ENCODE measurements at regions not wholly inside any gene's neighbourhood (a gene's known extent, or its start where the extent isn't known, plus 50 kb on each side); places are given as distances from the start of the nearest gene placed in this dataset.

GRCh38 chr22:49236541-49237075, 591.1 kb downstream of the BRD1 start:
- peaks cover 3 to 15% of the 10 kb centered on the region in 2 donors for H3K27me3 ChIP-seq (ENCODE audit: control insufficient read depth in 1 of 2, insufficient read depth in 2 of 2, low read length in 2 of 2)
- no peak overlapping the region for H3K4me3 ChIP-seq (ENCODE audit: low read length in 2 of 2)
- H3K27ac ChIP-seq (ENCODE audit: low read length), result no peak overlapping the region
- no peaks in the 10 kb centered on the region for H3K9me3 ChIP-seq (ENCODE audit: control insufficient read depth in 2 of 2, low read length in 2 of 2)
- no peak overlapping the region for H3K9ac ChIP-seq (ENCODE audit: low read length in 2 of 2)
- H3K36me3 ChIP-seq (ENCODE audit: control insufficient read depth in 2 of 2, insufficient read depth in 2 of 2, low read length in 2 of 2), result no peaks in the 10 kb centered on the region
- H3K4me1 ChIP-seq (ENCODE audit: control insufficient read depth, insufficient read depth, low read length), result no peaks in the 10 kb centered on the region

GRCh38 chr22:49235463-49236300, 592.0 kb downstream of the BRD1 start:
- H3K9ac ChIP-seq (ENCODE audit: low read length in 2 of 2), result no peak overlapping the region
- no peaks in the 10 kb centered on the region for H3K36me3 ChIP-seq (ENCODE audit: control insufficient read depth in 2 of 2, insufficient read depth in 2 of 2, low read length in 2 of 2)
- no peak overlapping the region for H3K4me3 ChIP-seq (ENCODE audit: low read length in 2 of 2)
- no peaks in the 10 kb centered on the region for H3K9me3 ChIP-seq (ENCODE audit: control insufficient read depth in 2 of 2, low read length in 2 of 2)
- H3K4me1 ChIP-seq (ENCODE audit: control insufficient read depth, insufficient read depth, low read length), result no peaks in the 10 kb centered on the region
- H3K27ac ChIP-seq (ENCODE audit: low read length), result no peak overlapping the region
- H3K27me3 ChIP-seq (ENCODE audit: control insufficient read depth in 1 of 2, insufficient read depth in 2 of 2, low read length in 2 of 2), result peaks cover 3 to 15% of the 10 kb centered on the region in 2 donors

GRCh38 chr22:49234459-49234858, 593.2 kb downstream of the BRD1 start:
- Histone ChIP-seq H3K36me3 (ENCODE audit: control insufficient read depth in 2 of 2, insufficient read depth in 2 of 2, low read length in 2 of 2) (no peaks in the 10 kb centered on the region), H3K4me3 (ENCODE audit: low read length in 2 of 2) (no peak overlapping the region), H3K27me3 (ENCODE audit: control insufficient read depth in 1 of 2, insufficient read depth in 2 of 2, low read length in 2 of 2) (peaks cover 3 to 15% of the 10 kb centered on the region in 2 donors), H3K4me1 (ENCODE audit: control insufficient read depth, insufficient read depth, low read length) (no peaks in the 10 kb centered on the region), H3K27ac (ENCODE audit: low read length) (no peak overlapping the region), H3K9ac (ENCODE audit: low read length in 2 of 2) (no peak overlapping the region), H3K9me3 (ENCODE audit: control insufficient read depth in 2 of 2, low read length in 2 of 2) (no peaks in the 10 kb centered on the region)

GRCh38 chr22:49233507-49234100, 594.1 kb downstream of the BRD1 start:
- Histone ChIP-seq H3K27me3 (ENCODE audit: control insufficient read depth in 1 of 2, insufficient read depth in 2 of 2, low read length in 2 of 2) (peaks cover 3 to 15% of the 10 kb centered on the region in 2 donors), H3K9me3 (ENCODE audit: control insufficient read depth in 2 of 2, low read length in 2 of 2) (no peaks in the 10 kb centered on the region), H3K36me3 (ENCODE audit: control insufficient read depth in 2 of 2, insufficient read depth in 2 of 2, low read length in 2 of 2) (no peaks in the 10 kb centered on the region), H3K4me3 (ENCODE audit: low read length in 2 of 2) (no peak overlapping the region), H3K9ac (ENCODE audit: low read length in 2 of 2) (no peak overlapping the region), H3K4me1 (ENCODE audit: control insufficient read depth, insufficient read depth, low read length) (no peaks in the 10 kb centered on the region), H3K27ac (ENCODE audit: low read length) (no peak overlapping the region)

- peaks cover 3 to 13% of the 10 kb centered on the region in 2 donors for H3K27me3 ChIP-seq (ENCODE audit: control insufficient read depth in 1 of 2, insufficient read depth in 2 of 2, low read length in 2 of 2)
- no peak overlapping the region for H3K9ac ChIP-seq (ENCODE audit: low read length in 2 of 2)
- H3K4me1 ChIP-seq (ENCODE audit: control insufficient read depth, insufficient read depth, low read length), result no peaks in the 10 kb centered on the region
- no peaks in the 10 kb centered on the region for H3K9me3 ChIP-seq (ENCODE audit: control insufficient read depth in 2 of 2, low read length in 2 of 2)
- H3K36me3 ChIP-seq (ENCODE audit: control insufficient read depth in 2 of 2, insufficient read depth in 2 of 2, low read length in 2 of 2), result no peaks in the 10 kb centered on the region
- H3K27ac ChIP-seq (ENCODE audit: low read length), result no peak overlapping the region
- no peak overlapping the region for H3K4me3 ChIP-seq (ENCODE audit: low read length in 2 of 2)
Measured at GRCh38 chr22:49232319-49233067, 595.2 kb downstream of the BRD1 start.

- no peak overlapping the region for H3K27ac ChIP-seq (ENCODE audit: low read length)
- H3K4me1 ChIP-seq (ENCODE audit: control insufficient read depth, insufficient read depth, low read length), result no peaks in the 10 kb centered on the region
- H3K36me3 ChIP-seq (ENCODE audit: control insufficient read depth in 2 of 2, insufficient read depth in 2 of 2, low read length in 2 of 2), result no peaks in the 10 kb centered on the region
- H3K9ac ChIP-seq (ENCODE audit: low read length in 2 of 2), result no peak overlapping the region
- H3K27me3 ChIP-seq (ENCODE audit: control insufficient read depth in 1 of 2, insufficient read depth in 2 of 2, low read length in 2 of 2), result peaks cover 0 to 8% of the 10 kb centered on the region in 2 donors
- H3K9me3 ChIP-seq (ENCODE audit: control insufficient read depth in 2 of 2, low read length in 2 of 2), result no peaks in the 10 kb centered on the region
- no peak overlapping the region for H3K4me3 ChIP-seq (ENCODE audit: low read length in 2 of 2)
Measured at GRCh38 chr22:49230194-49230577, 597.5 kb downstream of the BRD1 start.

- no peak overlapping the region for H3K27ac ChIP-seq (ENCODE audit: low read length)
- H3K4me3 ChIP-seq (ENCODE audit: low read length in 2 of 2), result no peak overlapping the region
- H3K9me3 ChIP-seq (ENCODE audit: control insufficient read depth in 2 of 2, low read length in 2 of 2), result no peaks in the 10 kb centered on the region
- peaks cover 0 to 6% of the 10 kb centered on the region in 2 donors for H3K27me3 ChIP-seq (ENCODE audit: control insufficient read depth in 1 of 2, insufficient read depth in 2 of 2, low read length in 2 of 2)
- H3K36me3 ChIP-seq (ENCODE audit: control insufficient read depth in 2 of 2, insufficient read depth in 2 of 2, low read length in 2 of 2), result no peaks in the 10 kb centered on the region
- H3K9ac ChIP-seq (ENCODE audit: low read length in 2 of 2), result no peak overlapping the region
- no peaks in the 10 kb centered on the region for H3K4me1 ChIP-seq (ENCODE audit: control insufficient read depth, insufficient read depth, low read length)
Measured at GRCh38 chr22:49229483-49230193, 598.0 kb downstream of the BRD1 start.

- no peaks in the 10 kb centered on the region for H3K9me3 ChIP-seq (ENCODE audit: control insufficient read depth in 2 of 2, low read length in 2 of 2)
- no peak overlapping the region for H3K4me3 ChIP-seq (ENCODE audit: low read length in 2 of 2)
- no peak overlapping the region for H3K9ac ChIP-seq (ENCODE audit: low read length in 2 of 2)
- no peak overlapping the region for H3K27ac ChIP-seq (ENCODE audit: low read length)
- H3K36me3 ChIP-seq (ENCODE audit: control insufficient read depth in 2 of 2, insufficient read depth in 2 of 2, low read length in 2 of 2), result no peaks in the 10 kb centered on the region
- H3K27me3 ChIP-seq (ENCODE audit: control insufficient read depth in 1 of 2, insufficient read depth in 2 of 2, low read length in 2 of 2), result peaks cover 0 to under 1% of the 10 kb centered on the region in 2 donors
- no peaks in the 10 kb centered on the region for H3K4me1 ChIP-seq (ENCODE audit: control insufficient read depth, insufficient read depth, low read length)
Measured at GRCh38 chr22:49228431-49229037, 599.1 kb downstream of the BRD1 start.

GRCh38 chr22:49227670-49228069, 600.0 kb downstream of the BRD1 start:
- Histone ChIP-seq H3K27me3 (ENCODE audit: control insufficient read depth in 1 of 2, insufficient read depth in 2 of 2, low read length in 2 of 2) (no peaks in the 10 kb centered on the region), H3K4me1 (ENCODE audit: control insufficient read depth, insufficient read depth, low read length) (no peaks in the 10 kb centered on the region), H3K9ac (ENCODE audit: low read length in 2 of 2) (no peak overlapping the region), H3K4me3 (ENCODE audit: low read length in 2 of 2) (no peak overlapping the region), H3K36me3 (ENCODE audit: control insufficient read depth in 2 of 2, insufficient read depth in 2 of 2, low read length in 2 of 2) (no peaks in the 10 kb centered on the region), H3K27ac (ENCODE audit: low read length) (no peak overlapping the region), H3K9me3 (ENCODE audit: control insufficient read depth in 2 of 2, low read length in 2 of 2) (no peaks in the 10 kb centered on the region)

- Histone ChIP-seq H3K27me3 (ENCODE audit: control insufficient read depth in 1 of 2, insufficient read depth in 2 of 2, low read length in 2 of 2) (no peaks in the 10 kb centered on the region), H3K36me3 (ENCODE audit: control insufficient read depth in 2 of 2, insufficient read depth in 2 of 2, low read length in 2 of 2) (no peaks in the 10 kb centered on the region), H3K4me1 (ENCODE audit: control insufficient read depth, insufficient read depth, low read length) (no peaks in the 10 kb centered on the region), H3K27ac (ENCODE audit: low read length) (no peak overlapping the region), H3K4me3 (ENCODE audit: low read length in 2 of 2) (no peak overlapping the region), H3K9ac (ENCODE audit: low read length in 2 of 2) (no peak overlapping the region), H3K9me3 (ENCODE audit: control insufficient read depth in 2 of 2, low read length in 2 of 2) (no peaks in the 10 kb centered on the region)
Measured at GRCh38 chr22:49226096-49226495, 601.6 kb downstream of the BRD1 start.

Data from stomach smooth muscle (tissue), 2 donors.